DND-41 (cell line): ENCODE measurements at regions not wholly inside any gene's neighbourhood (a gene's known extent, or its start where the extent isn't known, plus 50 kb on each side); places are given as distances from the start of the nearest gene placed in this dataset.

Experiments used
- ATAC-seq: fragments of 200-7000 bp; cut with Tn5 transposase; 3 replicates; pipeline ENCODE4 v1.9.1; 2021; ENCODE audit warnings: low read depth; ENCODE audit not compliant: insufficient read depth
- DNase-seq: peaks from one replicate; pipeline ENCODE4 v3.0.0-alpha.2; 2020
- H2AFZ ChIP-seq: 2 replicates; pipeline ENCODE4 v1.6.0; 2012; ENCODE audit warnings: low read depth, low read length
- H3K27ac ChIP-seq: 2 replicates; pipeline ENCODE4 v1.5.1; 2012; ENCODE audit warnings: low read length, inconsistent platforms
- H3K27me3 ChIP-seq: fragments of 200-600 bp; sonication (generic); 2 replicates; pipeline ENCODE4 v1.6.0; 2012; ENCODE audit warnings: low read length, mild to moderate bottlenecking, inconsistent platforms; ENCODE audit not compliant: insufficient read depth, poor library complexity
- H3K36me3 ChIP-seq: 2 replicates; pipeline ENCODE4 v1.5.1; 2012; ENCODE audit warnings: low read length, inconsistent platforms; ENCODE audit not compliant: insufficient read depth
- H3K4me1 ChIP-seq: 2 replicates; pipeline ENCODE4 v1.5.1; 2012; ENCODE audit warnings: mild to moderate bottlenecking, low read length; ENCODE audit not compliant: insufficient read depth
- H3K4me2 ChIP-seq: 2 replicates; pipeline ENCODE4 v1.6.0; 2012; ENCODE audit warnings: mild to moderate bottlenecking, moderate library complexity, low read length, inconsistent platforms; ENCODE audit not compliant: insufficient read depth
- H3K4me3 ChIP-seq, 2 experiments: fragments of 200-600 bp in 1 of 2; shearing (Covaris generic) in 1 of 2; 2 replicates each; pipeline ENCODE4 v1.5.1; 2012 to 2016; ENCODE audit warnings: inconsistent platforms in 2 of 2, low read length in 2 of 2, mild to moderate bottlenecking in 2 of 2, low read depth in 1 of 2, moderate library complexity in 1 of 2
- H3K79me2 ChIP-seq: 2 replicates; pipeline ENCODE4 v1.6.0; 2012; ENCODE audit warnings: low read length, inconsistent platforms; ENCODE audit not compliant: insufficient read depth
- H3K9ac ChIP-seq: 2 replicates; pipeline ENCODE4 v1.6.0; 2012; ENCODE audit warnings: low read depth, mild to moderate bottlenecking, inconsistent platforms, low read length, moderate library complexity
- H3K9me3 ChIP-seq: 2 replicates; pipeline ENCODE4 v1.5.1; 2012; ENCODE audit warnings: low read length, moderate library complexity, mild to moderate bottlenecking, inconsistent platforms; ENCODE audit not compliant: insufficient read depth, severe bottlenecking
- H4K20me1 ChIP-seq: 2 replicates; pipeline ENCODE4 v1.6.0; 2012; ENCODE audit warnings: low read length; ENCODE audit not compliant: insufficient read depth
- EZH2 ChIP-seq: IDR thresholded peaks from 3 replicates; pipeline ENCODE4 v1.6.1; 2012; ENCODE audit warnings: borderline replicate concordance, low read depth, mild to moderate bottlenecking, moderate library complexity, low read length, inconsistent platforms; ENCODE audit not compliant: severe bottlenecking
- TF ChIP-seq, protein P1 (sequence below): IDR thresholded peaks from 2 replicates; pipeline ENCODE4 v1.5.1; 2012; ENCODE audit warnings: borderline replicate concordance, low read length, moderate library complexity, mild to moderate bottlenecking; ENCODE audit not compliant: poor library complexity, severe bottlenecking; ENCODE audit errors: extremely low read depth

GRCh38 chr15:70153921-70154717 lies 56.4 kb upstream of the TLE3 start:
- H3K4me1 ChIP-seq = no peaks in the 10 kb centered on the region
- no peak overlapping the region for H3K27ac ChIP-seq
- no peaks in the 10 kb centered on the region for H3K9me3 ChIP-seq
- H3K36me3 ChIP-seq = no peaks in the 10 kb centered on the region
- no peak overlapping the region for H3K4me2 ChIP-seq
- H4K20me1 ChIP-seq = no peaks in the 10 kb centered on the region
- TF ChIP-seq, protein P1, sequence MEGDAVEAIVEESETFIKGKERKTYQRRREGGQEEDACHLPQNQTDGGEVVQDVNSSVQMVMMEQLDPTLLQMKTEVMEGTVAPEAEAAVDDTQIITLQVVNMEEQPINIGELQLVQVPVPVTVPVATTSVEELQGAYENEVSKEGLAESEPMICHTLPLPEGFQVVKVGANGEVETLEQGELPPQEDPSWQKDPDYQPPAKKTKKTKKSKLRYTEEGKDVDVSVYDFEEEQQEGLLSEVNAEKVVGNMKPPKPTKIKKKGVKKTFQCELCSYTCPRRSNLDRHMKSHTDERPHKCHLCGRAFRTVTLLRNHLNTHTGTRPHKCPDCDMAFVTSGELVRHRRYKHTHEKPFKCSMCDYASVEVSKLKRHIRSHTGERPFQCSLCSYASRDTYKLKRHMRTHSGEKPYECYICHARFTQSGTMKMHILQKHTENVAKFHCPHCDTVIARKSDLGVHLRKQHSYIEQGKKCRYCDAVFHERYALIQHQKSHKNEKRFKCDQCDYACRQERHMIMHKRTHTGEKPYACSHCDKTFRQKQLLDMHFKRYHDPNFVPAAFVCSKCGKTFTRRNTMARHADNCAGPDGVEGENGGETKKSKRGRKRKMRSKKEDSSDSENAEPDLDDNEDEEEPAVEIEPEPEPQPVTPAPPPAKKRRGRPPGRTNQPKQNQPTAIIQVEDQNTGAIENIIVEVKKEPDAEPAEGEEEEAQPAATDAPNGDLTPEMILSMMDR = no peak
- TF ChIP-seq EZH2 = no peak
- H3K9ac ChIP-seq = no peak overlapping the region
- no peaks in the 10 kb centered on the region for H3K79me2 ChIP-seq
- H3K27me3 ChIP-seq = no peaks in the 10 kb centered on the region
- ATAC-seq (no peak), DNase-seq (no peak)
- no peak overlapping the region for H3K4me3 ChIP-seq
- H2AFZ ChIP-seq = no peak overlapping the region

DNA sequence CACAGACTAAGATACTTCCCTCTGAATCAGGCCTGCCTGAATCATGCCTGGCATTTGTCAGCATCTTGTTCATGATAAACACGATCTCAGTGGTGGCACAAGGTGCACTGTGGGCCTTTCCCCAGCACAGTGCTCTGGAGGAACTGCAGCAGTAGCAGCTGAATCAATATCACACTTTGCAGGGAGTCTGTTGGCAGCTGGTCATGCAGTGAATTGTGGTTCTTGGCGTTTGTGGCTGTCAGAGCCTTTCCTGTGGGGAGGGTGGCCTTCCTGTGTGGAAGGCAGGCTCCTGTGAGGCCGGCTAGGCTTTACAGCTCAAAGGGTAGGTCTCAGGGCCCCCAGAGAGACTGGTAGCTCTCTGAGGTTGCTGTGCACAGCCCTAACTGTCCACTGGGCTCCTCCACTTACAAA lies 54.4 kb upstream of the TLE3 start:
- Histone ChIP-seq H2AFZ (no peak overlapping the region), H3K27me3 (peaks cover 4% of the 10 kb centered on the region), H3K36me3 (no peaks in the 10 kb centered on the region), H4K20me1 (no peaks in the 10 kb centered on the region), H3K9ac (no peak overlapping the region), H3K79me2 (no peaks in the 10 kb centered on the region), H3K9me3 (no peaks in the 10 kb centered on the region), H3K27ac (no peak overlapping the region), H3K4me3 (no peak overlapping the region), H3K4me2 (no peak overlapping the region), H3K4me1 (no peaks in the 10 kb centered on the region)
- no peak for TF ChIP-seq EZH2
- TF ChIP-seq, protein P1 = no peak
- peak; percentile 44; the same call in 1 of the 3 replicates for ATAC-seq
- no peak for DNase-seq

- Histone ChIP-seq H3K4me1 (no peaks in the 10 kb centered on the region), H2AFZ (no peak overlapping the region), H4K20me1 (no peaks in the 10 kb centered on the region), H3K4me2 (no peak overlapping the region), H3K27ac (no peak overlapping the region), H3K4me3 (no peak overlapping the region), H3K36me3 (no peaks in the 10 kb centered on the region), H3K9me3 (no peaks in the 10 kb centered on the region), H3K27me3 (peaks cover 4% of the 10 kb centered on the region), H3K79me2 (no peaks in the 10 kb centered on the region), H3K9ac (no peak overlapping the region)
- TF ChIP-seq, protein P1 = no peak
- TF ChIP-seq EZH2 = no peak
- no peak for ATAC-seq
- no peak for DNase-seq
Observed at GRCh38 chr15:70151462-70151861, 53.7 kb upstream of the TLE3 start.
